H9 (cell line): ENCODE measurements at regions not wholly inside any gene's neighbourhood (a gene's known extent, or its start where the extent isn't known, plus 50 kb on each side); places are given as distances from the start of the nearest gene placed in this dataset.

ENCODE experiments used
- DNase-seq: peaks from one replicate; pipeline ENCODE4 v3.0.0-alpha.2; 2017
- H2AFZ ChIP-seq: one replicate; pipeline ENCODE4 v1.6.1; 2013; ENCODE audit warnings: mild to moderate bottlenecking, low read length, control low read depth, moderate library complexity
- H2AK5ac ChIP-seq: 2 replicates; pipeline ENCODE4 v1.6.1; 2013; ENCODE audit warnings: low read length, control low read depth, mixed read lengths; ENCODE audit not compliant: insufficient read length
- H2BK120ac ChIP-seq: one replicate; pipeline ENCODE4 v1.6.1; 2013; ENCODE audit warnings: low read depth, mild to moderate bottlenecking, low read length, control low read depth, inconsistent platforms; ENCODE audit not compliant: poor library complexity, severe bottlenecking
- H2BK12ac ChIP-seq: 2 replicates; pipeline ENCODE4 v1.6.1; 2013; ENCODE audit warnings: low read length, control low read depth, mixed read lengths, low read depth; ENCODE audit not compliant: insufficient read length
- H2BK15ac ChIP-seq: 2 replicates; pipeline ENCODE4 v1.6.1; 2013; ENCODE audit warnings: low read depth, low read length, control low read depth
- H2BK20ac ChIP-seq: one replicate; pipeline ENCODE4 v1.6.1; 2013; ENCODE audit warnings: low read depth, mild to moderate bottlenecking, low read length, control low read depth, inconsistent platforms; ENCODE audit not compliant: poor library complexity, severe bottlenecking
- H2BK5ac ChIP-seq: 2 replicates; pipeline ENCODE4 v1.6.1; 2013; ENCODE audit warnings: low read length, control low read depth, mixed read lengths; ENCODE audit not compliant: insufficient read length
- H3K14ac ChIP-seq: 2 replicates; pipeline ENCODE4 v1.6.1; 2013; ENCODE audit warnings: low read length, control low read depth; ENCODE audit not compliant: insufficient read depth
- H3K18ac ChIP-seq: 2 replicates; pipeline ENCODE4 v1.6.1; 2013; ENCODE audit warnings: low read depth, mild to moderate bottlenecking, mixed read lengths, low read length, control low read depth; ENCODE audit not compliant: insufficient read length
- H3K23ac ChIP-seq: 2 replicates; pipeline ENCODE4 v1.6.1; 2013; ENCODE audit warnings: low read length, control low read depth, mixed read lengths, low read depth; ENCODE audit not compliant: insufficient read length
- H3K23me2 ChIP-seq: 2 replicates; pipeline ENCODE4 v1.6.1; 2013; ENCODE audit warnings: low read depth, mild to moderate bottlenecking, mixed read lengths, low read length, control low read depth; ENCODE audit not compliant: insufficient read length, poor library complexity, severe bottlenecking
- H3K27ac ChIP-seq: 2 replicates; pipeline ENCODE4 v1.5.1; 2013; ENCODE audit warnings: low read length, control low read depth, mixed read lengths, low read depth; ENCODE audit not compliant: insufficient read length
- H3K27me3 ChIP-seq: 2 replicates; pipeline ENCODE4 v1.6.1; 2013; ENCODE audit warnings: low read length, control low read depth, inconsistent platforms; ENCODE audit not compliant: insufficient read depth
- H3K4ac ChIP-seq: 2 replicates; pipeline ENCODE4 v1.6.1; 2013; ENCODE audit warnings: low read depth, mild to moderate bottlenecking, control low read depth, inconsistent platforms, low read length, moderate library complexity
- H3K4me1 ChIP-seq: 2 replicates; pipeline ENCODE4 v1.6.1; 2013; ENCODE audit warnings: low read length, control low read depth, inconsistent platforms; ENCODE audit not compliant: insufficient read depth
- H3K4me2 ChIP-seq: 2 replicates; pipeline ENCODE4 v1.6.1; 2013; ENCODE audit warnings: low read length, control low read depth, mixed read lengths; ENCODE audit not compliant: insufficient read length, insufficient read depth
- H3K56ac ChIP-seq: 2 replicates; pipeline ENCODE4 v1.6.1; 2013; ENCODE audit warnings: low read depth, mild to moderate bottlenecking, mixed read lengths, low read length, control low read depth; ENCODE audit not compliant: insufficient read length
- H3K79me1 ChIP-seq: 2 replicates; pipeline ENCODE4 v1.6.1; 2013; ENCODE audit warnings: low read depth, mild to moderate bottlenecking, moderate library complexity, low read length, control low read depth, inconsistent platforms; ENCODE audit not compliant: insufficient read depth, poor library complexity, severe bottlenecking
- H3K79me2 ChIP-seq: 2 replicates; pipeline ENCODE4 v1.6.1; 2013; ENCODE audit warnings: low read length, control low read depth, inconsistent platforms; ENCODE audit not compliant: insufficient read depth
- H3K9ac ChIP-seq: 2 replicates; pipeline ENCODE4 v1.6.1; 2013; ENCODE audit warnings: low read length, control low read depth, mixed read lengths; ENCODE audit not compliant: insufficient read length; ENCODE audit errors: extremely low read depth
- H3K9me3 ChIP-seq: one replicate; pipeline ENCODE4 v1.6.1; 2013; ENCODE audit warnings: low read depth, low read length, inconsistent platforms; ENCODE audit not compliant: control insufficient read depth
- H3T11ph ChIP-seq: one replicate; pipeline ENCODE4 v1.6.1; 2013; ENCODE audit warnings: mild to moderate bottlenecking, low read length, control low read depth, inconsistent platforms
- H4K20me1 ChIP-seq: one replicate; pipeline ENCODE4 v1.6.1; 2013; ENCODE audit not compliant: control insufficient read depth, insufficient read length, insufficient read depth
- H4K5ac ChIP-seq: 2 replicates; pipeline ENCODE4 v1.6.1; 2013; ENCODE audit warnings: low read depth, mild to moderate bottlenecking, mixed read lengths, low read length, control low read depth; ENCODE audit not compliant: insufficient read length
- H4K8ac ChIP-seq: replicated peaks from 2 replicates; pipeline ENCODE4 v1.6.1; 2013; ENCODE audit warnings: low read length, control low read depth, mixed read lengths, low read depth; ENCODE audit not compliant: insufficient read length
- H4K91ac ChIP-seq: 2 replicates; pipeline ENCODE4 v1.6.1; 2013; ENCODE audit warnings: low read depth, mild to moderate bottlenecking, moderate library complexity, mixed read lengths, low read length, control low read depth; ENCODE audit not compliant: insufficient read length
- H3K27ac Mint-ChIP-seq, 3 experiments: 2 replicates in 2 of 3; 3 replicates in 1 of 3; pipeline ENCODE4 v1.8.0; 2020 to 2021; ENCODE audit warnings: mixed read lengths in 3 of 3, mild to moderate bottlenecking in 1 of 3, moderate library complexity in 1 of 3
- H3K27me3 Mint-ChIP-seq: 2 replicates; pipeline ENCODE4 v1.8.0; 2021; ENCODE audit warnings: low read depth, mild to moderate bottlenecking, moderate library complexity, mixed read lengths
- H3K36me3 Mint-ChIP-seq, 3 experiments: 2 replicates in 2 of 3; 3 replicates in 1 of 3; pipeline ENCODE4 v1.8.0; 2020 to 2021; ENCODE audit warnings: low read depth in 3 of 3, mixed read lengths in 3 of 3; ENCODE audit not compliant: insufficient read depth in 1 of 3
- H3K4me1 Mint-ChIP-seq, 2 experiments: 2 replicates each; pipeline ENCODE4 v1.8.0; 2020; ENCODE audit warnings: mixed read lengths in 2 of 2
- H3K4me3 Mint-ChIP-seq, 2 experiments: 2 replicates in 1 of 2; 3 replicates in 1 of 2; pipeline ENCODE4 v1.8.0; 2020 to 2021; ENCODE audit warnings: mild to moderate bottlenecking in 2 of 2, mixed read lengths in 2 of 2, moderate library complexity in 1 of 2
- H3K9me3 Mint-ChIP-seq, 2 experiments: 2 replicates in 1 of 2; 3 replicates in 1 of 2; pipeline ENCODE4 v1.8.0; 2020; ENCODE audit warnings: mild to moderate bottlenecking in 2 of 2, mixed read lengths in 2 of 2, moderate library complexity in 1 of 2
- WGBS: extraction: QIAGEN DNeasy Blood & Tissue Kit; methylation state at CpG from one replicate; pipeline ENCODE4 v1.1.7; 2013; ENCODE audit warnings: missing lambda C conversion rate, low lambda C conversion rate, mixed read lengths; ENCODE audit not compliant: insufficient read length; ENCODE audit errors: extremely low coverage; 5-methylcytosine and 5-hydroxymethylcytosine counted together
- TF ChIP-seq, protein P1 (sequence below): fragments of 200-600 bp; sonication (generic); conservative IDR thresholded peaks from 3 replicates; pipeline ENCODE4 v1.8.0; 2021; ENCODE audit warnings: antibody characterized with exemption, mild to moderate bottlenecking

DNA sequence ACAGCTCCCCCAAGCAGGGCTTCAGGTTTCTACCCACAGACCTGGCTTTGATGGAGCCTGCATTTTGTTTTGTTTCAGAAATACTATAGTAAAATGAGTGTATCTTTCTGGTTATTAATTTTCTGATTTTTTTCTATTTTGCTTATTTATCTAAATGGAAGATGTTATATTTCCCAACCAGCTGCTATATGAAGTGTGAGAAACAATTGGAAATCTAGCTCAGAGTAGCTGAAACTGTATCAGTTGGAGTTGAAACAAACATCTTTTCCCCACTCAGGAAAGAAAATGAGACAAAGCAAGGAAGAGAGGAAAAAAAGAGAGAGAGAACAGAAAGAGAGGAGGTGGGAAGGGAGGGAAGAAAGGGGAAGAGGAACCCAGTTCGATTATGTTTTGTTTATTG lies 358.5 kb upstream of the ZNF507 start:
- no peak overlapping the region for H2BK20ac ChIP-seq
- DNase-seq = no peak
- no peak overlapping the region for H3K27ac ChIP-seq
- no peak overlapping the region for H4K91ac ChIP-seq
- H2BK15ac ChIP-seq = no peak overlapping the region
- H3K4me2 ChIP-seq = no peak overlapping the region
- no peaks in the 10 kb centered on the region for H3K79me1 ChIP-seq
- H4K20me1 ChIP-seq = no peaks in the 10 kb centered on the region
- Mint-ChIP-seq H3K27ac (no peak overlapping the region; a peak in 1 of 7 replicates), H3K4me1 (0 out of 4 replicates have a peak, but pooled peaks cover 0 to 2% of the 10 kb centered on the region in 2 experiments), H3K36me3 (peaks cover 2 to 11% (median 5%) of the 10 kb centered on the region in 3 experiments; a peak in 4 of 7 replicates), H3K9me3 (peaks cover 14 to 16% of the 10 kb centered on the region in 2 experiments), H3K4me3 (no peak overlapping the region; a peak in 1 of 5 replicates), H3K27me3 (peaks cover 2% of the 10 kb centered on the region; the same call in 1 of the 2 replicates)
- H3K14ac ChIP-seq = no peak overlapping the region
- no CpG with 5 or more reads among the region's 1 CpG for WGBS
- H2AK5ac ChIP-seq = no peak overlapping the region
- H2BK5ac ChIP-seq = no peak overlapping the region
- H3K23me2 ChIP-seq = no peaks in the 10 kb centered on the region
- no peak overlapping the region for H3K9ac ChIP-seq
- no peak overlapping the region for H2BK120ac ChIP-seq
- H3K23ac ChIP-seq = no peak overlapping the region
- H3K4ac ChIP-seq = no peak overlapping the region
- H3T11ph ChIP-seq = no peak overlapping the region
- H2BK12ac ChIP-seq = no peak overlapping the region
- TF ChIP-seq, protein P1, sequence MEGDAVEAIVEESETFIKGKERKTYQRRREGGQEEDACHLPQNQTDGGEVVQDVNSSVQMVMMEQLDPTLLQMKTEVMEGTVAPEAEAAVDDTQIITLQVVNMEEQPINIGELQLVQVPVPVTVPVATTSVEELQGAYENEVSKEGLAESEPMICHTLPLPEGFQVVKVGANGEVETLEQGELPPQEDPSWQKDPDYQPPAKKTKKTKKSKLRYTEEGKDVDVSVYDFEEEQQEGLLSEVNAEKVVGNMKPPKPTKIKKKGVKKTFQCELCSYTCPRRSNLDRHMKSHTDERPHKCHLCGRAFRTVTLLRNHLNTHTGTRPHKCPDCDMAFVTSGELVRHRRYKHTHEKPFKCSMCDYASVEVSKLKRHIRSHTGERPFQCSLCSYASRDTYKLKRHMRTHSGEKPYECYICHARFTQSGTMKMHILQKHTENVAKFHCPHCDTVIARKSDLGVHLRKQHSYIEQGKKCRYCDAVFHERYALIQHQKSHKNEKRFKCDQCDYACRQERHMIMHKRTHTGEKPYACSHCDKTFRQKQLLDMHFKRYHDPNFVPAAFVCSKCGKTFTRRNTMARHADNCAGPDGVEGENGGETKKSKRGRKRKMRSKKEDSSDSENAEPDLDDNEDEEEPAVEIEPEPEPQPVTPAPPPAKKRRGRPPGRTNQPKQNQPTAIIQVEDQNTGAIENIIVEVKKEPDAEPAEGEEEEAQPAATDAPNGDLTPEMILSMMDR = no peak
- H2AFZ ChIP-seq = no peak overlapping the region
- H3K4me1 ChIP-seq = no peaks in the 10 kb centered on the region
- no peak overlapping the region for H3K18ac ChIP-seq
- H3K9me3 ChIP-seq = peaks cover 4% of the 10 kb centered on the region
- no peak overlapping the region for H4K5ac ChIP-seq
- no peaks in the 10 kb centered on the region for H3K27me3 ChIP-seq
- H4K8ac ChIP-seq = no peak overlapping the region
- H3K56ac ChIP-seq = no peak overlapping the region
- H3K79me2 ChIP-seq = no peaks in the 10 kb centered on the region
